Stimulated activated CD4-positive, alpha-beta T cell treated with anti-CD3 and anti-CD28 coated beads, TNF-alpha, amount 100 ng/mL, for 48 hours (primary cell): ENCODE measurements at regions not wholly inside any gene's neighbourhood (a gene's known extent, or its start where the extent isn't known, plus 50 kb on each side); places are given as distances from the start of the nearest gene placed in this dataset.

Experiments used
- DNase-seq, 3 donors: peaks; one replicate each; pipeline ENCODE4 v3.0.0-alpha.2; 2020; ENCODE audit warnings: low read depth in 3 of 3

GRCh38 chr6:139763468-139764210 is 389.2 kb upstream of the CITED2 start:
- DNase-seq, result no peak

- DNase-seq, result no peak
Measured at GRCh38 chr6:139762587-139763031, 388.2 kb upstream of the CITED2 start.

GRCh38 chr6:139760128-139760527 is 385.7 kb upstream of the CITED2 start:
- DNase-seq, result no peak

GRCh38 chr6:139759086-139759485 is 384.6 kb upstream of the CITED2 start:
- DNase-seq, result no peak

GRCh38 chr6:139758209-139758611 is 383.8 kb upstream of the CITED2 start:
- no peak for DNase-seq

GRCh38 chr6:139757784-139758183 is 383.3 kb upstream of the CITED2 start:
- no peak for DNase-seq

- DNase-seq, result no peak
Measured at GRCh38 chr6:139756381-139756780, 381.9 kb upstream of the CITED2 start.

- no peak for DNase-seq
Measured at GRCh38 chr6:139754898-139755775, 380.7 kb upstream of the CITED2 start.

GRCh38 chr6:139753198-139753861 is 378.9 kb upstream of the CITED2 start:
- DNase-seq, result no peak

GRCh38 chr6:139752086-139752485 is 377.6 kb upstream of the CITED2 start:
- no peak for DNase-seq

- no peak for DNase-seq
Measured at GRCh38 chr6:139751179-139751578, 376.7 kb upstream of the CITED2 start.

- DNase-seq, result no peak
Measured at GRCh38 chr6:139748353-139749146, 374.1 kb upstream of the CITED2 start.

- DNase-seq, result no peak
Measured at GRCh38 chr6:139747154-139747553, 372.7 kb upstream of the CITED2 start.

GRCh38 chr6:139744891-139745290 is 370.4 kb upstream of the CITED2 start:
- DNase-seq, result no peak

GRCh38 chr6:139743664-139744437 is 369.4 kb upstream of the CITED2 start:
- no peak for DNase-seq

GRCh38 chr6:139742671-139743070 is 368.2 kb upstream of the CITED2 start:
- no peak for DNase-seq

GRCh38 chr6:139738801-139739455 is 364.5 kb upstream of the CITED2 start:
- no peak for DNase-seq

- no peak for DNase-seq
Measured at GRCh38 chr6:139736325-139736906, 362.0 kb upstream of the CITED2 start.

GRCh38 chr6:139732451-139732850 is 358.0 kb upstream of the CITED2 start:
- no peak for DNase-seq
